GM18951 (cell line): ENCODE measurements at regions not wholly inside any gene's neighbourhood (a gene's known extent, or its start where the extent isn't known, plus 50 kb on each side); places are given as distances from the start of the nearest gene placed in this dataset.

Experiments
- POLR2A ChIP-seq: IDR thresholded peaks from 4 replicates; pipeline ENCODE4 v1.6.1; 2011; ENCODE audit warnings: mild to moderate bottlenecking; ENCODE audit not compliant: insufficient read length, insufficient read depth; ENCODE audit errors: extremely low read depth
- in situ Hi-C: fragments of 300-500 bp; cut with MboI; formaldehyde crosslinking; loops from one replicate; pipeline ENCODE4 v1.12.0; 2022; ENCODE audit warnings: low sequenced_read_pairs, mixed read lengths, inconsistent platforms; ENCODE audit not compliant: unreplicated experiment

DNA sequence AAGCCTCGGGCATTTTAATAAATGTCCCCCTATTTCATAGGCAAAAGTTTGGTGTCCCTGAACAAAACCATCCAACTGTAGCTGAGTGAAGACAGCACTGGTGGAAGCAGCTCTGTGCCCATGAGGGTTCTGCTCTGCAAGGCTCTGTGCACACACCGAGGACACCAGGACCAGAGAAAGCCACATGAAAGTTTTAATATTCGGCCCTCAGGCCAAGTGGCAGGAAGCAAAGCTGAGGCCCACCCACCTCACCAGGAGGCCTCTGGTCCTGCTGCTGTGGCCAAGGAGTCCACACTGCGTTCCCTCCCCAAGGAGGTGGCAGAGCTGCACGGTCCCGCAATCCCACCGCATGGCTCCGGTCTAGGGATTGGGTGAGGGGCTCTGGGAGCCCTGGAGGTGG, 62.6 kb upstream of the RPS6KA2 start:
- no peak for TF ChIP-seq POLR2A

DNA sequence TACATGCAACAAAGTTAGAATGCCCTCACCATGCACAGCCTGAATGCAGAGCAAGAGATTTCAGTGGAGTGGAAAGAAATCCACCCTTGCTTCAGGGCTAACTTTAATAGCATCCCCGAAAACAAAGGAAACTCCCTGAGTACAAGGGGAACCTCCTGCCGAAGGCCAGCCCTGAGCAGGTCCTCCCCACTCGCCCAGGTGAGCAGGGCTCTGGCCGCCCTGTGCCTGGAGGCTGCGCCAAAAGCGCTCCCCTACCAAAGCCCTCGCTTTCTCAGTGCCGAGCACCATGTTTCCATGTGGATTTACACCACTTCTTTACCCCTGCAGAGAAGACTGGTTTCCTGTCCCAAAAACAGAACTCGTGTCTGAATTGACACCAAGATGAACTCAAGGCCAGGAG, 61.9 kb upstream of the RPS6KA2 start:
- in situ Hi-C loops = no loop called here
- TF ChIP-seq POLR2A = no peak

More for the DNA sequence above, 62.6 kb upstream of the RPS6KA2 start:
- in situ Hi-C loops = no loop called here

GRCh38 chr6:166687879-166688205, 60.8 kb upstream of the RPS6KA2 start:
- TF ChIP-seq POLR2A = no peak
- in situ Hi-C loops = no loop called here

- in situ Hi-C loops = no loop called here
- TF ChIP-seq POLR2A = no peak
Measured at GRCh38 chr6:166687070-166687878, 60.2 kb upstream of the RPS6KA2 start.

DNA sequence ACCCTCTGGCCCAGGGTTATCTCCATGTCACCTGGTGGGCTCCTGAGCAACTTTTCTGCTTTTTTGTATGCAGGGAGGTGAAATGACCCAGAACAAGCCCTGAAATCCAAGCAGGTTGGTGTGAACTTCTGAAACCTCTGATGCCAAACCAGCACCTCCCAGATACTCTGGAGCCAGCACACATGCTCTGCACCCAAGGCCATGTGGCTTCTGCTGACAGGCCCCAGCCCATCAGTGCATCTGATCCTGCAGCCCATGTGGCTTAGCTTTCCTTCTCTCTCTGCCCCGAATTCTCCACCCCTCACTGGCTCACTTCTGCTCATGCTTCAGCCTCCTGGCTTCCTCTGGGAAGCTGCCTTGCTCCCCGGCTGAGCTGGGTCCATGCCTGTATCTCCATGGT, 59.3 kb upstream of the RPS6KA2 start:
- in situ Hi-C loops = no loop called here
- no peak for TF ChIP-seq POLR2A

- no peak for TF ChIP-seq POLR2A
Measured at GRCh38 chr6:166684866-166685265, 57.8 kb upstream of the RPS6KA2 start.

GRCh38 chr6:166684170-166684569, 57.1 kb upstream of the RPS6KA2 start:
- no peak for TF ChIP-seq POLR2A
- in situ Hi-C loops = no loop called here

More at GRCh38 chr6:166684866-166685265, 57.8 kb upstream of the RPS6KA2 start:
- in situ Hi-C loops = no loop called here

- TF ChIP-seq POLR2A = no peak
- in situ Hi-C loops = no loop called here
Measured at GRCh38 chr6:166683477-166683876, 56.4 kb upstream of the RPS6KA2 start.

- in situ Hi-C loops = no loop called here
- no peak for TF ChIP-seq POLR2A
Measured at GRCh38 chr6:166679566-166679965, 52.5 kb upstream of the RPS6KA2 start.

GRCh38 chr6:166678426-166678825, 51.4 kb upstream of the RPS6KA2 start:
- in situ Hi-C loops = no loop called here
- TF ChIP-seq POLR2A = no peak

- no peak for TF ChIP-seq POLR2A
- in situ Hi-C loops = no loop called here
Measured at GRCh38 chr6:166677941-166678340, 50.9 kb upstream of the RPS6KA2 start.
